Aorta (tissue), 5 donors: ENCODE measurements at regions not wholly inside any gene's neighbourhood (a gene's known extent, or its start where the extent isn't known, plus 50 kb on each side); places are given as distances from the start of the nearest gene placed in this dataset.

Source experiments
- ATAC-seq: fragments of 200-7000 bp; cut with Tn5 transposase; one replicate; pipeline ENCODE4 v1.9.1; 2022; ENCODE audit warnings: moderate library complexity; ENCODE audit not compliant: low FRiP score
- DNase-seq, 2 donors: peaks; one replicate each; pipeline ENCODE4 v3.0.0-alpha.2; 2020
- H3K27ac ChIP-seq, 2 donors: one replicate each; pipeline ENCODE4 v1.5.1; 2013; ENCODE audit warnings: low read length in 2 of 2, mild to moderate bottlenecking in 2 of 2, moderate library complexity in 2 of 2, control low read depth in 1 of 2, inconsistent platforms in 1 of 2, low read depth in 1 of 2
- H3K27me3 ChIP-seq, 2 donors: one replicate each; pipeline ENCODE4 v1.6.1; 2013; ENCODE audit warnings: control low read depth in 1 of 2, low read length in 1 of 2, mild to moderate bottlenecking in 1 of 2, moderate library complexity in 1 of 2; ENCODE audit not compliant: insufficient read depth in 2 of 2, control insufficient read depth in 1 of 2
- H3K36me3 ChIP-seq, 2 donors: one replicate each; pipeline ENCODE4 v1.6.1; 2013; ENCODE audit warnings: control low read depth in 1 of 2, low read length in 1 of 2, mild to moderate bottlenecking in 1 of 2; ENCODE audit not compliant: insufficient read depth in 2 of 2, control insufficient read depth in 1 of 2
- H3K4me1 ChIP-seq, 2 donors: one replicate each; pipeline ENCODE4 v1.6.1; 2013; ENCODE audit warnings: low read length in 2 of 2, control low read depth in 1 of 2, mild to moderate bottlenecking in 1 of 2, moderate library complexity in 1 of 2; ENCODE audit not compliant: insufficient read depth in 2 of 2, control insufficient read depth in 1 of 2
- H3K4me3 ChIP-seq, 2 donors: one replicate each; pipeline ENCODE4 v1.5.1; 2013; ENCODE audit warnings: low read length in 2 of 2, control low read depth in 1 of 2, mild to moderate bottlenecking in 1 of 2
- H3K9me3 ChIP-seq: one replicate; pipeline ENCODE4 v1.6.1; 2013; ENCODE audit warnings: mild to moderate bottlenecking, low read length; ENCODE audit not compliant: control insufficient read depth
- WGBS, 2 donors: extraction: QIAGEN DNeasy Blood & Tissue Kit; methylation state at CpG; one replicate each; pipeline ENCODE4 v1.1.7; 2013; 5-methylcytosine and 5-hydroxymethylcytosine counted together
- intact Hi-C, 2 donors: fragments of 100-400 bp; cut with DNase I; formaldehyde crosslinking; loops; one replicate each; pipeline versions ENCODE4 v1.14.2 to v1.15.0; 2022
- donor health status: healthy with polysubstance abuse.
- donor health status: Bipolar disorder and iron deficiency.
- donor health status: DM: no; HTN: no; CAD: no.
- donor health status: DM: no; HTN: no; CAD: no.
- donor health status: DM: yes; HTN: yes; CAD: no.

GRCh38 chr9:113705928-113706519 is 170.1 kb upstream of the ZNF618 start:
- no peak overlapping the region for H3K4me3 ChIP-seq
- H3K27ac ChIP-seq, result no peak overlapping the region
- H3K27me3 ChIP-seq, result no peaks in the 10 kb centered on the region
- intact Hi-C loops, result no loop called here
- H3K36me3 ChIP-seq, result no peaks in the 10 kb centered on the region
- no peak for ATAC-seq
- no peaks in the 10 kb centered on the region for H3K9me3 ChIP-seq
- H3K4me1 ChIP-seq, result no peaks in the 10 kb centered on the region
- no peak for DNase-seq
- WGBS, 2 donors, result 92 to 96% methylated on average over 2 of the region's 2 CpGs

- Histone ChIP-seq H3K4me3 (no peak overlapping the region), H3K27ac (no peak overlapping the region), H3K4me1 (no peaks in the 10 kb centered on the region), H3K36me3 (no peaks in the 10 kb centered on the region), H3K27me3 (no peaks in the 10 kb centered on the region), H3K9me3 (no peaks in the 10 kb centered on the region)
- WGBS, 2 donors, result 64 to 74% methylated on average over 8 of the region's 8 CpGs
- no peak for DNase-seq
- ATAC-seq, result no peak
- intact Hi-C loops, result no loop called here
These were observed 168.0 kb upstream of the ZNF618 start for GRCh38 chr9:113707953-113708695.

- Histone ChIP-seq H3K27ac (no peak overlapping the region), H3K36me3 (no peaks in the 10 kb centered on the region), H3K4me1 (no peaks in the 10 kb centered on the region), H3K27me3 (no peaks in the 10 kb centered on the region), H3K9me3 (no peaks in the 10 kb centered on the region), H3K4me3 (no peak overlapping the region)
- intact Hi-C loops, result no loop called here
- WGBS, 2 donors, result 87 to 89% methylated on average over 7 of the region's 7 CpGs
- ATAC-seq (no peak), DNase-seq (no peak)
These were observed 167.0 kb upstream of the ZNF618 start for GRCh38 chr9:113708821-113709713.

- ATAC-seq, result no peak
- Histone ChIP-seq H3K9me3 (no peaks in the 10 kb centered on the region), H3K4me3 (no peak overlapping the region), H3K4me1 (no peaks in the 10 kb centered on the region), H3K27ac (no peak overlapping the region), H3K36me3 (no peaks in the 10 kb centered on the region), H3K27me3 (no peaks in the 10 kb centered on the region)
- 95 to 97% methylated on average over 6 of the region's 6 CpGs for WGBS, 2 donors
- intact Hi-C loops, result no loop called here
- no peak for DNase-seq
These were observed 166.4 kb upstream of the ZNF618 start for GRCh38 chr9:113709721-113710120.

- DNase-seq, result no peak
- no peak overlapping the region for H3K4me3 ChIP-seq
- 82 to 100% methylated on average over 1 of the region's 1 CpG for WGBS, 2 donors
- H3K9me3 ChIP-seq, result peaks cover 1% of the 10 kb centered on the region
- H3K36me3 ChIP-seq, result no peaks in the 10 kb centered on the region
- H3K4me1 ChIP-seq, result no peaks in the 10 kb centered on the region
- intact Hi-C loops, result no loop called here
- H3K27me3 ChIP-seq, result no peaks in the 10 kb centered on the region
- no peak overlapping the region for H3K27ac ChIP-seq
- ATAC-seq, result no peak
These were observed 164.9 kb upstream of the ZNF618 start for GRCh38 chr9:113711251-113711650.

GRCh38 chr9:113712053-113712452 is 164.1 kb upstream of the ZNF618 start:
- Histone ChIP-seq H3K27me3 (no peaks in the 10 kb centered on the region), H3K36me3 (no peaks in the 10 kb centered on the region), H3K27ac (no peak overlapping the region), H3K4me3 (no peak overlapping the region), H3K9me3 (peaks cover 1% of the 10 kb centered on the region), H3K4me1 (no peaks in the 10 kb centered on the region)
- DNase-seq, result no peak
- 1 to 2% methylated on average over 2 of the region's 2 CpGs for WGBS, 2 donors
- no peak for ATAC-seq
- intact Hi-C loops, result no loop called here

- H3K4me3 ChIP-seq, result no peak overlapping the region
- DNase-seq, result no peak
- H3K27ac ChIP-seq, result no peak overlapping the region
- no peaks in the 10 kb centered on the region for H3K36me3 ChIP-seq
- ATAC-seq, result no peak
- no peaks in the 10 kb centered on the region for H3K27me3 ChIP-seq
- 14 to 30% methylated on average over 5 of the region's 5 CpGs for WGBS, 2 donors
- H3K4me1 ChIP-seq, result no peaks in the 10 kb centered on the region
- H3K9me3 ChIP-seq, result peaks cover 1% of the 10 kb centered on the region
- intact Hi-C loops, result no loop called here
These were observed 161.0 kb upstream of the ZNF618 start for GRCh38 chr9:113715086-113715485.

GRCh38 chr9:113719919-113720318 is 156.2 kb upstream of the ZNF618 start:
- DNase-seq (no peak), ATAC-seq (no peak)
- Histone ChIP-seq H3K36me3 (no peaks in the 10 kb centered on the region), H3K4me1 (no peaks in the 10 kb centered on the region), H3K27ac (no peak overlapping the region), H3K27me3 (no peaks in the 10 kb centered on the region), H3K4me3 (no peak overlapping the region), H3K9me3 (peaks cover 1% of the 10 kb centered on the region)
- WGBS, 2 donors, result 87 to 91% methylated on average over 1 of the region's 1 CpG
- intact Hi-C loops, result no loop called here
